Ishikawa (cell line): ENCODE measurements at regions not wholly inside any gene's neighbourhood (a gene's known extent, or its start where the extent isn't known, plus 50 kb on each side); places are given as distances from the start of the nearest gene placed in this dataset.

ENCODE experiments used
- CEBPB ChIP-seq: IDR thresholded peaks from 2 replicates; pipeline ENCODE4 v1.6.1; 2012
- EGR1 ChIP-seq: IDR thresholded peaks from 2 replicates; pipeline ENCODE4 v1.6.1; 2012
- EP300 ChIP-seq: IDR thresholded peaks from 2 replicates; pipeline ENCODE4 v1.6.1; 2012; ENCODE audit warnings: borderline replicate concordance
- FOXM1 ChIP-seq: IDR thresholded peaks from 2 replicates; pipeline ENCODE4 v1.6.1; 2012; ENCODE audit warnings: low read depth, borderline replicate concordance
- MAX ChIP-seq: IDR thresholded peaks from 2 replicates; pipeline ENCODE4 v1.6.1; 2012
- NFIC ChIP-seq: IDR thresholded peaks from 2 replicates; pipeline ENCODE4 v1.6.1; 2012
- RAD21 ChIP-seq: IDR thresholded peaks from 2 replicates; pipeline ENCODE4 v1.6.1; 2012; ENCODE audit warnings: low read depth
- REST ChIP-seq: IDR thresholded peaks from 2 replicates; pipeline ENCODE4 v1.6.1; 2012; ENCODE audit warnings: low read depth, mild to moderate bottlenecking
- TAF1 ChIP-seq: IDR thresholded peaks from 2 replicates; pipeline ENCODE4 v1.6.1; 2012; ENCODE audit warnings: low read depth, mild to moderate bottlenecking
- TCF12 ChIP-seq: IDR thresholded peaks from 2 replicates; pipeline ENCODE4 v1.6.1; 2012; ENCODE audit warnings: low read depth
- TEAD4 ChIP-seq: IDR thresholded peaks from 2 replicates; pipeline ENCODE4 v1.6.1; 2012
- USF1 ChIP-seq: IDR thresholded peaks from 2 replicates; pipeline ENCODE4 v1.6.1; 2012
- YY1 ChIP-seq: IDR thresholded peaks from 2 replicates; pipeline ENCODE4 v1.6.1; 2012; ENCODE audit warnings: low read depth
- ZBTB7A ChIP-seq: IDR thresholded peaks from 2 replicates; pipeline ENCODE4 v1.6.1; 2012; ENCODE audit warnings: low read depth

- no peak for TF ChIP-seq NFIC
- no peak for TF ChIP-seq CEBPB
- no peak for TF ChIP-seq YY1
- TF ChIP-seq TCF12: no peak
- TF ChIP-seq USF1: no peak
- TF ChIP-seq REST: no peak
- no peak for TF ChIP-seq EP300
- no peak for TF ChIP-seq RAD21
- no peak for TF ChIP-seq EGR1
- no peak for TF ChIP-seq TAF1
- TF ChIP-seq MAX: no peak
- TF ChIP-seq FOXM1: no peak
- no peak for TF ChIP-seq ZBTB7A
- no peak for TF ChIP-seq TEAD4
Measured at GRCh38 chr1:199698222-199698621, 329.3 kb upstream of the NR5A2 start.
